ENCODE measurements at regions not wholly inside any gene's neighbourhood (a gene's known extent, or its start where the extent isn't known, plus 50 kb on each side); places are given as distances from the start of the nearest gene placed in this dataset.
A peak's percentile ranks its signal among the peaks of the same experiment; 100 is the strongest.

DNA sequence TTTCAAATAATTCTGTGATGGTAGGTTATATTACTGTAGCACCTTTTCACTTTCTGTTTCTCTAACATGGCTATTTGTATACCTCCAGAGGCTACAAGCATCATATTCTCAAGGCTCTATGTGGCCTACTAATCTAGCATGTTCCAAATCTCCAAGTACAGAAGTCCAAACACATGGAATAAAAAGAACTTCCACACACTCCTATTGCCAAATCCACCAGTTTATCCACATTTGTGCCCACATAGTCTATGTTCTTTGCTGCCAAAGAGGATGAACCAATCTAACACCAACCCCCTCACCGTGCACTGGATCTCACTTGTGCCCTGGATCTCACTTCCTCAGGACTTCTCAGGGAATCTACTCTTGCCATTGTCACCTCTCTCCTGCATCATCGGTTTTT is 247.3 kb upstream of the RBBP8 start:
- Histone ChIP-seq H3K4me1 (ENCODE audit: control insufficient read depth in 5 of 5, insufficient read depth in 5 of 5, low read length in 5 of 5) (peaks cover 0 to 8% (median 4%) of the 10 kb centered on the region in 5 donors), H3K27ac (ENCODE audit: low read depth, low read length) (no peak overlapping the region), H3K4me3 (ENCODE audit: low read depth in 1 of 5, low read length in 5 of 5) (no peak overlapping the region), H3K9me3 (ENCODE audit: control insufficient read depth in 5 of 5, low read length in 5 of 5) (peaks cover 0 to 3% (median 0%) of the 10 kb centered on the region in 5 donors), H3K9ac (ENCODE audit: low read length in 5 of 5) (no peak overlapping the region), H3K27me3 (ENCODE audit: control insufficient read depth in 5 of 5, insufficient read depth in 4 of 5, low read length in 5 of 5) (no peaks in the 10 kb centered on the region), H3K36me3 (ENCODE audit: control insufficient read depth in 5 of 5, insufficient read depth in 5 of 5, low read length in 5 of 5) (no peaks in the 10 kb centered on the region)

DNA sequence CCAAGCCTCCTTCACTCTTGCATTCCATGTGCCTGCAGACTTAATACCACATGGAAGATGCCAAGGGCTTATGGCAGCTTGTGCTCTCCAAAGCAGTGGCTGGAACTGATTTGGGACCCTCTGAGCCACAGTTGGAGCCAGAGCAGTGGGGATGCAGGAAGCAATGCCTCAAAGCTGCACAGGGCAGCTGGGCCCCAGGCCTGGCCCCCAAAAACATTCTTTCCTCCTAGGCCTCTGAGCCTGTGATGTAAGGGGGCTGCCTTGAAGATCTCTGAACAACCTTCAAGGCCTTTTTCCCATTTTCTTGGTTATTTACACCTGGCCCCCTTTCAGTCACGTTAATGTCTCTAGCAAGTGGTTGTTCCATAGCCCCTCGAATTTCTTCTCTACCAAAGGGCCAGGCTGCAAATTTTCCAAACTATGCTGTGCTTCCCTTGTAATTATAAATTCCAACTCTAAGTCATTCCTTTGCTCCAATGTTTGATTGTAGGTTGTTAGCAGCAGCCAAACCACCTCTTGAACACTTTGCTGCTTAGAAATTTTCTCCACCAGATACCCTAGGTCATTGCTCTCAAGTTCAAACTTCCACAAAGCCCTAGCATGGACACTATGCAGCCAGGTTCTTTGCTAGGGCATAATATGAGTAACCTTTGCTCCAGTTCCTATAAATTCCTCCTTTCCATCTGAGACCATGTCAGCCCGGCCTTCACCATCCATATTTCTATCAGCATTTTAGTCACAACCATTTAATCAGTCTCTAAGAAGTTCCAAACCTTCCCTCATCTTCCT is 245.0 kb upstream of the RBBP8 start:
- H3K36me3 ChIP-seq (ENCODE audit: control insufficient read depth in 5 of 5, insufficient read depth in 5 of 5, low read length in 5 of 5): no peaks in the 10 kb centered on the region

DNA sequence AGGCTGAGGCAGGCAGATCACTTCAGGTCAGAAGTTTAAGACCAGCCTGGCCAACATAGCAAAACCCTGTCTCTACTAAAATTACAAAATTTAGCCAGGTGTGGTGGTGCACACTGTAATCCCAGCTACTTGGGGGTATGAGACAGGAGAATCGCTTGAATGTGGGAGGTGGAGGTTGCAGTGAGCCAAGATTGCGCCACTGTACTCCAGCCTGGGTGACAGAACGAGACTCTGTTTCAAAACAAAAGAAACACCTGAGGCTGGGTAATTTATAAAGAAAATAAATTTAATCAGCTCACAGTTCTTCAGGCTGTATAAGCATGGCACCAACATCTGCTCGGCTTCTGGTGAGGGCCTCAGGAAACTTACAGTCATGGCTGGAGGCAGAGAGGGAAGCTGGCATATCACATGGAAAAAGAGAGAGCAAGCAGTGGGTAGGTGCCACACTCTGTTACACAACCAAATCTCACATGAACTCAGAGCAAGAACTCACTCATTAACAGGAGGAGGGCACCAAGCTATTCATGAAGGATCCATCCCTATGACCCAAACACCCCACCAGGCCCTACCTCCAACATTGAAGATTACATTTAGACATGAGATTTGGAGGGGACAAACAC is 244.1 kb upstream of the RBBP8 start:
- no peaks in the 10 kb centered on the region for H3K27me3 ChIP-seq (ENCODE audit: control insufficient read depth in 5 of 5, insufficient read depth in 4 of 5, low read length in 5 of 5)
- H3K9ac ChIP-seq (ENCODE audit: low read length in 5 of 5): no peak overlapping the region
- H3K4me3 ChIP-seq (ENCODE audit: low read depth in 1 of 5, low read length in 5 of 5): no peak overlapping the region
- no peak overlapping the region for H3K27ac ChIP-seq (ENCODE audit: low read depth, low read length)
- no peaks in the 10 kb centered on the region for H3K36me3 ChIP-seq (ENCODE audit: control insufficient read depth in 5 of 5, insufficient read depth in 5 of 5, low read length in 5 of 5)
- H3K4me1 ChIP-seq (ENCODE audit: control insufficient read depth in 5 of 5, insufficient read depth in 5 of 5, low read length in 5 of 5): peaks cover 0 to 12% (median 8%) of the 10 kb centered on the region in 5 donors
- peaks cover 0 to 3% (median 0%) of the 10 kb centered on the region in 5 donors for H3K9me3 ChIP-seq (ENCODE audit: control insufficient read depth in 5 of 5, low read length in 5 of 5)

More for the DNA sequence above, 245.0 kb upstream of the RBBP8 start:
- Histone ChIP-seq H3K27ac (ENCODE audit: low read depth, low read length) (no peak overlapping the region), H3K4me1 (ENCODE audit: control insufficient read depth in 5 of 5, insufficient read depth in 5 of 5, low read length in 5 of 5) (peaks cover 0 to 15% (median 8%) of the 10 kb centered on the region in 5 donors), H3K27me3 (ENCODE audit: control insufficient read depth in 5 of 5, insufficient read depth in 4 of 5, low read length in 5 of 5) (no peaks in the 10 kb centered on the region), H3K9me3 (ENCODE audit: control insufficient read depth in 5 of 5, low read length in 5 of 5) (peaks cover 0 to 3% (median 0%) of the 10 kb centered on the region in 5 donors), H3K9ac (ENCODE audit: low read length in 5 of 5) (no peak overlapping the region), H3K4me3 (ENCODE audit: low read depth in 1 of 5, low read length in 5 of 5) (no peak overlapping the region)

GRCh38 chr18:22689712-22690111 is 243.4 kb upstream of the RBBP8 start:
- peaks cover 0 to 3% (median 0%) of the 10 kb centered on the region in 5 donors for H3K9me3 ChIP-seq (ENCODE audit: control insufficient read depth in 5 of 5, low read length in 5 of 5)
- no peak overlapping the region for H3K4me3 ChIP-seq (ENCODE audit: low read depth in 1 of 5, low read length in 5 of 5)

DNA sequence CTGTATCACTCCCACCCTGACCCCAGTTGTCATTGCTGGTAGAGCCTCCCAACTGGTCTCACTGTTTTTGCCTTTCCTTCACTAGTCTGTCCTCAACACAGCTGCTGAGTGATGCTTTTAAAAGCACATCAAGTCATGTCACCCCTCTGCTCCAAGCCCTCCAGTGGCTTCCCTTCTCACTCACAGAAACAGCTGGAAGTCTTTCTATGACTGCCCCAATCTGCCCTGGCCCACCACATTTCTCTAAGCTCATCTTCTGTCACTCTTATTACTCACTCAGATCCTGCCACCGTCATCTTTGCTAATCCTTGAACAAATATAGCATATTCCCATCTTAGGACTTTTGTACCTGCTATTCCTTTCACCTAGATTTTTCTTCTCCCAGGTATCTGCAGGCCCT is 242.6 kb upstream of the RBBP8 start:
- no peaks in the 10 kb centered on the region for H3K36me3 ChIP-seq (ENCODE audit: control insufficient read depth in 5 of 5, insufficient read depth in 5 of 5, low read length in 5 of 5)
- peaks cover 0 to 14% (median 8%) of the 10 kb centered on the region in 5 donors for H3K4me1 ChIP-seq (ENCODE audit: control insufficient read depth in 5 of 5, insufficient read depth in 5 of 5, low read length in 5 of 5)
- H3K9me3 ChIP-seq (ENCODE audit: control insufficient read depth in 5 of 5, low read length in 5 of 5): peaks cover 0 to 3% (median 0%) of the 10 kb centered on the region in 5 donors
- H3K27ac ChIP-seq (ENCODE audit: low read depth, low read length): no peak overlapping the region
- H3K27me3 ChIP-seq (ENCODE audit: control insufficient read depth in 5 of 5, insufficient read depth in 4 of 5, low read length in 5 of 5): no peaks in the 10 kb centered on the region
- no peak overlapping the region for H3K4me3 ChIP-seq (ENCODE audit: low read depth in 1 of 5, low read length in 5 of 5)
- H3K9ac ChIP-seq (ENCODE audit: low read length in 5 of 5): no peak overlapping the region

More at GRCh38 chr18:22689712-22690111, 243.4 kb upstream of the RBBP8 start:
- Histone ChIP-seq H3K36me3 (ENCODE audit: control insufficient read depth in 5 of 5, insufficient read depth in 5 of 5, low read length in 5 of 5) (no peaks in the 10 kb centered on the region), H3K27me3 (ENCODE audit: control insufficient read depth in 5 of 5, insufficient read depth in 4 of 5, low read length in 5 of 5) (no peaks in the 10 kb centered on the region), H3K27ac (ENCODE audit: low read depth, low read length) (no peak overlapping the region), H3K4me1 (ENCODE audit: control insufficient read depth in 5 of 5, insufficient read depth in 5 of 5, low read length in 5 of 5) (peaks cover 0 to 12% (median 8%) of the 10 kb centered on the region in 5 donors), H3K9ac (ENCODE audit: low read length in 5 of 5) (no peak overlapping the region)

DNA sequence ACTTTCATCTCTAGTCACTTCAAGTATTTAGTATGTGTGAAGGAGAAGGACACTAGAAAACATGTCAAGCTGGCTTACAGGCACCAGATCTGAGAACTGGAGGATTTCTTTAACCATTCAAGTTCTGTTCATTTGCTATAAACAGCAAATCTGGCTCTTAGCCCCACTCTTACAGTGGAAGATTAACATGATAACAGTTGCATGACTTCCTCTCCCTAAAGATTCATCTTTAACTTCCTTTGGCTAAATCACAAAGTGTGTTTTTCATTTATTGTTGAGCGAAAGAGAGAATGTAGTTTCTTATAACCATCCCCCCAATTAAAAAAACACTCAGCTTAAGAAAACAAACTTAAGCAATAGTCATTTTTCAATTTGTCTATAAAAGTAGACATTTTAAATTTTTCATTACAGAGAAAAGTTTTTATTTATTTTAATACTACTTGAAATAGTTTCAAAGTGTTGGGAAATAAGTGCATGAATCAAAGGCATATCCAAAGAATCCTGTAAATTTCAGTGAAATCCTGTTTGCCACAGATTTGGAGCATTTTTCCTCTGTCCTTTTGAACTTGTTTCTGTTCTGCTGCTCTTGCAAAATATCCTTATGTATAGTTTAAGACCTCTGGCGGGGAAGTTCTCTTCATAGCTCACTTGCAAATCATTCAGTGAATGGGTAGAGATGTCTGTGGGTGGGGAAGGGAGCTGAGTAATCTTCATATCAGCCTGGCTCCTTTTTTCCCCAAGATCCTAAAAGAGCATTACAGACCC is 241.0 kb upstream of the RBBP8 start:
- Histone ChIP-seq H3K36me3 (ENCODE audit: control insufficient read depth in 5 of 5, insufficient read depth in 5 of 5, low read length in 5 of 5) (no peaks in the 10 kb centered on the region), H3K9ac (ENCODE audit: low read length in 5 of 5) (no peak overlapping the region), H3K4me1 (ENCODE audit: control insufficient read depth in 5 of 5, insufficient read depth in 5 of 5, low read length in 5 of 5) (peaks cover 0 to 14% (median 8%) of the 10 kb centered on the region in 5 donors), H3K27ac (ENCODE audit: low read depth, low read length) (peak overlapping the region; percentile 34), H3K9me3 (ENCODE audit: control insufficient read depth in 5 of 5, low read length in 5 of 5) (peaks cover 0 to 3% (median 0%) of the 10 kb centered on the region in 5 donors), H3K4me3 (ENCODE audit: low read depth in 1 of 5, low read length in 5 of 5) (no peak overlapping the region), H3K27me3 (ENCODE audit: control insufficient read depth in 5 of 5, insufficient read depth in 4 of 5, low read length in 5 of 5) (no peaks in the 10 kb centered on the region)

GRCh38 chr18:22694954-22695353 is 238.2 kb upstream of the RBBP8 start:
- Histone ChIP-seq H3K4me3 (ENCODE audit: low read depth in 1 of 5, low read length in 5 of 5) (no peak overlapping the region), H3K27me3 (ENCODE audit: control insufficient read depth in 5 of 5, insufficient read depth in 4 of 5, low read length in 5 of 5) (no peaks in the 10 kb centered on the region), H3K9ac (ENCODE audit: low read length in 5 of 5) (no peak overlapping the region)

GRCh38 chr18:22695674-22696073 is 237.5 kb upstream of the RBBP8 start:
- no peak overlapping the region for H3K9ac ChIP-seq (ENCODE audit: low read length in 5 of 5)
- no peak overlapping the region for H3K27ac ChIP-seq (ENCODE audit: low read depth, low read length)
- H3K4me1 ChIP-seq (ENCODE audit: control insufficient read depth in 5 of 5, insufficient read depth in 5 of 5, low read length in 5 of 5): peaks cover 0 to 14% (median 8%) of the 10 kb centered on the region in 5 donors
- no peaks in the 10 kb centered on the region for H3K9me3 ChIP-seq (ENCODE audit: control insufficient read depth in 5 of 5, low read length in 5 of 5)
- H3K4me3 ChIP-seq (ENCODE audit: low read depth in 1 of 5, low read length in 5 of 5): no peak overlapping the region
- no peaks in the 10 kb centered on the region for H3K36me3 ChIP-seq (ENCODE audit: control insufficient read depth in 5 of 5, insufficient read depth in 5 of 5, low read length in 5 of 5)
- H3K27me3 ChIP-seq (ENCODE audit: control insufficient read depth in 5 of 5, insufficient read depth in 4 of 5, low read length in 5 of 5): no peaks in the 10 kb centered on the region

More at GRCh38 chr18:22694954-22695353, 238.2 kb upstream of the RBBP8 start:
- no peak overlapping the region for H3K27ac ChIP-seq (ENCODE audit: low read depth, low read length)
- no peaks in the 10 kb centered on the region for H3K9me3 ChIP-seq (ENCODE audit: control insufficient read depth in 5 of 5, low read length in 5 of 5)
- H3K4me1 ChIP-seq (ENCODE audit: control insufficient read depth in 5 of 5, insufficient read depth in 5 of 5, low read length in 5 of 5): peaks cover 0 to 14% (median 8%) of the 10 kb centered on the region in 5 donors
- no peaks in the 10 kb centered on the region for H3K36me3 ChIP-seq (ENCODE audit: control insufficient read depth in 5 of 5, insufficient read depth in 5 of 5, low read length in 5 of 5)

GRCh38 chr18:22697561-22697960 is 235.6 kb upstream of the RBBP8 start:
- Histone ChIP-seq H3K36me3 (ENCODE audit: control insufficient read depth in 5 of 5, insufficient read depth in 5 of 5, low read length in 5 of 5) (no peaks in the 10 kb centered on the region), H3K9me3 (ENCODE audit: control insufficient read depth in 5 of 5, low read length in 5 of 5) (no peaks in the 10 kb centered on the region), H3K27me3 (ENCODE audit: control insufficient read depth in 5 of 5, insufficient read depth in 4 of 5, low read length in 5 of 5) (no peaks in the 10 kb centered on the region), H3K4me3 (ENCODE audit: low read depth in 1 of 5, low read length in 5 of 5) (no peak overlapping the region), H3K4me1 (ENCODE audit: control insufficient read depth in 5 of 5, insufficient read depth in 5 of 5, low read length in 5 of 5) (peaks cover 0 to 6% (median 2%) of the 10 kb centered on the region in 5 donors), H3K9ac (ENCODE audit: low read length in 5 of 5) (no peak overlapping the region), H3K27ac (ENCODE audit: low read depth, low read length) (no peak overlapping the region)
